ENCODE measurements at regions not wholly inside any gene's neighbourhood (a gene's known extent, or its start where the extent isn't known, plus 50 kb on each side); places are given as distances from the start of the nearest gene placed in this dataset.

DNA sequence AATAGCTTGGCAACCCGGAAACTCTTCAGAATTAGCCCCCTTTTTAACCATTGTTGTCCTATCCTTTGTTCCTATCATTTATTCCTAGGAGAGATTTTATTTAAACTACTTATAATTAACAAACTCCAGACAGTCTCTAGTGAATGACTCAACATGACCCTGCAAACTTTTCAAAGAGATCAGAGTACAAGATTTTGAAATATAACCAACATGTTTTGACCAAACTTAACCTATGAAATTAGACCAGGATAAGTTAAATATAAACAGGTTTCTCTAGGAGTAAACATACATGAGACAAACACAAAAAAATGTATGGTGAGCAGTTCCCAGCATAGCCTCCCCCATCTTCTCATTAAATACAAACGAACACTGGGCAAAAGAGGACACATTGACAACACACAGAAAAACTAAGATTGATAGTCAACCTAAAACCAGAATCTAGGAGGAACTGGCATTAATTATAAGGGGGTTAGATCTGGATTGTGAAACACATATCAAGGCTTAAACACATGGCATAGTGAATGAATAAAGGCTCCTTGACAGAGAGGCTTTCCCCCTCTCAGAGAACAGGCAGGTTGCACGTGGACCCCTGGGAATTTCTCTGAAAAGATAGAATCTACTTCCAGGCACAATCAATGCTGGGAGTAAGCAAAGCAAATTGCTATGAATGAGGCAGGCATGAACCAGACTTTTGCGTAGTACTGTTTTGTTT is 284.1 kb downstream of the IRS1 start:
- no peak for DNase-seq

DNA sequence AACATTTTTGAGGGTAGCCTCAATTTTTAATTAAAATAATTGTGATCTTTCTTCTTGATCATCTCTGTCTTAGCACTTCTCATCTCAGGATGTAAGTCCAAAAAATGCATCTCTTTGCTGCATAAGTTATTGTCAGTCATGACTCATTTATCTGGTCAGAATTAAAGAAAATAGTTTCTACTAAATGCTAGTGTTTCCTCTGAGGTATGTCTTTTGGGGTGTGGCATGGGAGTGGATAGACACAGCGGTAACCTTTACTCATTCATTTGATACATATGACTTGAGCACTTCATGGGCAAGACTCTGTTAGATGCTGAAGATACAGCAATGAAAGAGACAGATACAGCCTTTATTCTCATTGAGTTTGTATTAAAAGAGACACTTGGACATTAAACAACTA is 284.7 kb downstream of the IRS1 start:
- no peak for DNase-seq

DNA sequence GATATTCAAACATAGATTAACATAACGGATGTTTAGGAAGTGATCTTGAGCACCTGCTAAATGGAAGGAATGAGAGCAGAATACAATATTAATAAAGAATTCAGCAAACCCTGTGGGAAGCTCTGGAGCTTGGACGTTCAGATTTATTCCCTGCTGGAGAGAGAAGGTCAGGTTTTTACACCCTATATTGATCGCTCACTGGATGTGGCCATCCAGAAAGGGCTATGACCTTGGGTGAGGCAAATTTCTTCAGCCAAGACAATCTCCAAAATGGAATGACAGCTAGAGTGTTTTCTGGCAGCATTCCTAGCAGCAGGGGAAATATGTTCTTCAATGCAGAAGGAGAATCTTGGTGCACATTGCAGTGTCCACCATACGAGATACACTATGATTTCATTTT is 288.3 kb downstream of the IRS1 start:
- no peak for DNase-seq

DNA sequence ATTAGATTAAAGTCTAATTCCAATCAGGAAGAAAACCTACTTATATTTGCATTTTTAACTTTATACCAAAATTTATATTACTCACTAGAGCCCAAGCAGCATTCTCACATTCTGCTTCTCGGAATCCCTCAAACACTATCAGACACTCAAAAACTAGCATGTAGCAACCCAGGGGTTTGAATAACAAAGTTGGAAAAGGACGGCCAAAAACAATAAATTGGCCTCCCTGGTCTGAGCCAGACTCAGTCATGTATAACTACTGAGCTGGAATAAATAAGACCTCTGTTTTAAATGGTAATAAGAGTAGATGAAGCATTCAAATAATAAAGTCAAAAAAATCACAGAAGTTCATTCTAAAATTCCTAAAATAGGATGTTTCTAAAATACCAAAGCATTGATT is 290.9 kb downstream of the IRS1 start:
- no peak for DNase-seq

DNA sequence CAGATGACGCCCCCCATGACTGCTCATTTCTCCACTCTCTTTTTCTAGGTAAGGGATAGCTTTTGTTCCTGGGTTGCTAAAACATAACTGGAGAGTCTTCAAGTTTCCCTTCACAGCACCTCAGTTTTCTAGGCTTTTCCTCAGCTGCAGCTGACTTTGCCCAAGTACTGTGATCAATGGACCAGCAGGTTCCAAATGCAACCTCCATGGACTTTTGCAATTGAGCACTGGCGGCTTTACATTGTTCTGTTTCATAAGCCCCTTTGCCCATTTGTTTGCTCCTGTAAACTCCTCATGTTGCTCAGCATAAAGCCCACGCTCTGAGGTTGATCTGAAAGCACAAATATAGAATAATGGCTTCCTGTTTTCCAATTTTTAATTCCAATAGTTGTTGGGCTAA is 291.6 kb downstream of the IRS1 start:
- no peak for DNase-seq

DNA sequence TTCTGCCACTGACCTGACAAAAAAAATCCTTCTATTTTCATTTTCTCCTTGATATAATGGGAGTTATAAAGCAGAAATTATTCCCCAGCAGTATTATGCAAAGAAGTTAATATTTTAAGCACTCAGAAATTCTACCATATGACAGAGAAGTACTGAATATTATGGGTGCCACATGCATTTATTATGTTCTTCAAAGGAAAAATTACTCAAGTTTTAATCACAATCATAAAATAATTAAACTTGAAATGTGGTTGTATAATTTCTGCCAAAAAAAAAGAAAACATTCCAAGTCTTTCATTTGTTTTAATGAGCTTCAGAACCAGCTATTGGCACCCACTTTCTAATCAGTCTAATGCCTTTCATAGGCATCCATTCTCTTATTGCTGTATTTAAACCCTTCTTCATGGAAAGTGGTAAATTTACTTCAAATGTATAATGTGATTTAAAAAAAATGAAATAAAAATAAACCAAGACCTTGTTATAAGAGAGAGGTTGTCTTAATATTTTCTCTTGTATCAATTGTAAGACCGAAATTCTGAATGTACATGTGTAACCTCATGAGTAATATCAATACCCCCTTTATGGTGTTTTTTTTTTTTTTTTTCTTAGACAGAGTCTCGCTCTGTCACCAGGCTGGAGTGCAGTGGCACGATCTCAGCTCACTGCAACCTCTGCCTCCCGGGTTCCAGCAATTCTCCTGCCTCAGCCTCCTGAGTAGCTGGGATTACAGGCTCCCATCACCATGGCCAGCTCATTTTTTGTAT is 302.3 kb downstream of the IRS1 start:
- DNase-seq: no peak

DNA sequence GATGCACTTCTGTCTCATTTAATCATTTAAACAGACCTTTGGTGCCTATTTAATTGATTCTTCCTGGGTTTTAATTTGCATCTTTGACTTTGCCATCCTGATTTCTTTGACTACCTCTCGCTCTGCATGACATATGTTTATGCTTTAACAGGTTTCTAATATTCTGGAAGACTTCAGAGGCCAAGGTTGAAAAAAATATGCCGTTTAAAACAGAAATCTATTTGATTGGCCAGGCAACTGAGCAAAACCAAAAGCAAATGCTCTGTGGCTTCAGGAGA is 303.4 kb downstream of the IRS1 start:
- DNase-seq: no peak

DNA sequence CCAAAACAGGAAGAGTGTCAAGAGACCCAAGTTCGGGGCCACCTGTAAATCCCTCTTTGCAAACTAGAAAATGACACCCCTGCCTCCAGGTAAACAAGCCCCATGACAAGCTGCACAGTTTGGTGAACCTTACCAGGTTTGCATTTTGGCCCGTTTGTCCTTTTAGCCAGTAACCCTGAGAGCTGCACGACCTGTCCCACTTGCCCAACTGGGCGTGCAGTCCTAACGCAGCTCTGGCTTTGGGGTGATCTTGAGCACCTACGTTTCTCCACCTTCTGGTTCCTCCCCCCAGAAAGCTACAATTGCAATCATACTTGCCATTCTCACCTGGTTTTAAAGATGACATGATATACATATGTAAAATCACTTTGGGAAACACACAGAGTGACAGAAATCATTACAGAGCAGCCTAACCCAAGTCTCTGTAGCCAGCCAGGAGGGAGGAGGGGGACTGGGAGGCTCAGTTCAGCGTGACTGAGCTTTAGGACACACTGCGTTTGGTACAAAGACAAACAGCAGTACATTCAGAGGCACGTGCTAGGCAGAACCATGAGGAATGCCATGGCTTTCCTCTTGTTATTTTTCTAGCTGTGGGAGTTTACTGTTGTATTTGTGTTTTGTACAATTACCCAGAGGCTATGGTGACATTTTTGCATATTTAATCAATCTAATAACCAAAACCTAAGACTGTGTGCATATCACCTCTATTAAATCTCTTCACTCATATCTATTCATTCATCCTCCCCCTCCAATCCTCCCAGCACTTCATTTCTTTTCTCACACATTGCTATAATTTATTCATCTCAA is 304.0 kb downstream of the IRS1 start:
- no peak for DNase-seq

DNA sequence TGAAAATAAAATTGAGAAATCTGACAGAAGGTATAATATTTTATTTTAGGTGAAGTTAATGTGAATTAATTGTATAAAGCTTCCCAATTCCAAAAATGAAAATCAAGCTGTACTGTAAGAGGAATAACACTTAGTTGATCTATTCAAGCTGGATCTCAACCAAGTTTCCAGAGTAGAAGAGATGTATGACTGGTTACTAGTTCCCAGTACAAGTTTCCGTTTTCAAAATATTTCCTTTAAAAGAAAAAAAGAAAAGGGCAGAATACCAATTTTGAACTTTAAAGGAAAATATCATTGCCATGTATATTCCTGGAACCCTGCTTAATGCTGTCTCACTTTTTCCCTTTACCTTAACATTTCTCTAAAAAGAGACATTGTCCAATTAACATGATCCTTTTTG is 308.5 kb downstream of the IRS1 start:
- DNase-seq: no peak

DNA sequence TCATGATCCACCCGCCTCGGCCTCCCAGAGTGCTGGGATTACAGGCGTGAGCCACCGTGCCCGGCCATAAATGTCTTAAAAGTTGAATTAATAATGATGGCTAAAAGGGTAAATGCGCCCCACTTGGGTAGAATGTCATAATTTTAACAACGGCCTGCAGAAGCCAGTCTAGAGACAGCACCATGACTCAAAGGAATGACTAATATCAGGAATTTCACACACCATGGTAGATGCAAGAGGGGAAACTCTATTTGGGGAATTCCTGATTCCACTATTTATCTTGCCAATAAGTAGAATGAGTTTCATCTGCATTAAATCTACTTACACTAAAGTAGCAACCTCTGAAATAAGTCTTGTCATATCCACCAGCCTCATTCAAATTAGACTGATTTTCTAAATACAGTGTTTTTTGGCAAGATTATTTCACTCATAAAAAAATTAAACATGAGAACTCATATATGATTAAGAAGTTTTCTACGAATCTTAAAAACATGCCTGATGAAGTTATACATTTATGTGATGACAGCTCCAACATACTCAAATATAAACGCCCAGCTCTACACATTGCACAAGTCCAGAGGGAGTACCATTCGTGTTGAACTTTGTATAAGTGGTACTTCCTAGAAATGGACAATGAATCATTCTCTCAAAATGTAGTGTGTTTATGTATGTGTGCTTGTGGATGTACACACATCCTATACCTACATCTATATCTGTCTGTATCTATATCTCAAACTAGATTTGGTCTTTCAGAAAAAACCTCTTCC is 309.7 kb downstream of the IRS1 start:
- DNase-seq: no peak

DNA sequence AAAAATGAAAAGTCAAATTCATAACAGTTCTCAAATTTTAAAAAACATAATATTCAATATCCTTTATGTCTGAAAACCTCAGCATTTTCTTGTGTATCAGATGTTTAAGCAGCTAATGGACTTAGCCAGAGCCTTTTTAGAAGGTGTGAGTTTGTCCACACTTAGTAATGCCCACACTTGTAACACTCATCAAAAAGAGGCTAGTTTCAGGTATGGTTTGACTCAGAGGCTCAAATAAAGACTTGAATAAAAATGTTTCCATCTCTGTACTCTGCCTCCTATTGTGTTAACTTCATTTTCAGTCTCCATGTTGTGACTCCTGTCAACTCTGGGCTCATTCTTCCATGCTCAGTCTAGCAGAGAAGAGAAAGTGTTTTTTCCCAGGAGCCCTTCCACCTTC is 311.6 kb downstream of the IRS1 start:
- no peak for DNase-seq

DNA sequence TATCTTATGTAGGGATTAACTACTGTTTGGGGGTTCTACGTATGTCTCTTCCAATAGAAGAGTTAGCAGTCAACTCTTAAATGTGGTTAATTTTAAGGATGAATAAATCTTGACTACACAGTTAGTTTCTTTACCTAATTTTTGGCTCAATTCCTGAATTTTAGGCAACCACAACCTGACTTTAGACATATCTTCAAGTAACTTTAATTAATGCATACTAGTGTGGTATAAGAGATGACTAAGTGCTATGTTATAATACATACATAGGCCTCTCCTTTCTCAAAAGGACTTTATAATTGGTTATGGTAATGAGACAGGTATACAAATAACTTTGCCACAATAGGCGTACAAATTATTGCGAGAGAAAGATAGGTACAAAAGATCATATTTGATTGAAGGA is 312.0 kb downstream of the IRS1 start:
- no peak for DNase-seq

DNA sequence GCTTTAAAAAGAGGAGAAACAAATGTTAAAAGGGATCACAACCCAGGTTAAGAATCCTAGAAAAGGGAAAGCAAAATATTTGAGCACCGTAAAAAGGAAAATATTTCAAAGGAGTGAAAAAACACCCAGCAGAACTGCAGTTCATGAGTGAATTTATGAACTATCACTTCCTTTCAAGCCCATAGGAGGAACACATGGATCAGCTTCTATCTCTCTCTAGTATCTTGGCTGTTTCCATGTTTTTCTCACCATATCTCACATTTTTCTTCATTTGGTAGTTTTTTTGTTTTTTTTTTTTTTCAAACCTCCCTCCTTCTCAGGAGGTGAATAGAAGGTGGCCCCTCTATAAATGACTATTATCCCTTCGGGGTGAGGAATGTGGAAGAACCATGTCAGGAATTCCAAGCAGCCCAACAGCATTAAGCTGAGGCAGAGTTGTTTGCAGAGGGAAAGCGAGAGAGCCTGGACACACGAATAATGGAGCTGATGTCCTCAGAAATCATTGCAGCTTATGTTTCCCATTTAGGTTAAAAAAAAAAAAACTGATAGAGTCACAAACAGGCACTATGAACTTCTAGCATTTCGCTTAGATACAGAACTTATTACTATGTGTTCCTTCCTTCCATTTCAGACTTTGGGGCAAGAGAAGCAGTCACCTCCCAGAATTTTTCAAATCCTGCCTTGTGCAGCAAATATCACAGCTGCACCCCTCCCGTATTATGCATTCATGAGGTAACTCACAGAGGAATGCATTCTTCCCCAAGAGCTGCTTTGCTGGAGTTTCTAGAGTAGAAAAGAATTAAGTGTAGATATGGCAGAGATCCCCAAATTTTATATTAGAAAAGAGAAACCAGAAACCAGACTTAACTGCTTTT is 315.6 kb downstream of the IRS1 start:
- DNase-seq: no peak

DNA sequence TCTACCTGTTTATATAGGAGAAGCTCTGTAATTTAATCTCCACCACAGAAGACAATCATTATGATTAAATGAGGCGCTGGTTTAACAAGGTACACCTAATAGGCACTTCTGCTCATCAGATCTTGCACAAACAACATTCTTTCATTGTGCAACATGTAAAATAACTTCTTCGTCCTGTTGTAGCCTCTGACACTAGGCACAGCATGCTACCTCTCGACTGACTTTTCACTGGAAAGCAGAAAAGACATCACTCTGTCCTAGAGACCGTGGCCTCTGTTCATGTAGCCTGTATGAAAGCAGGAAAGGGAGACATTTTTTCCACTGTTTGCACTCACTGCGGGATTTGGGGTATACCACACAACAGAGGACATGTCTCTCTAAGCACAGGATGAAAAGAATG is 316.5 kb downstream of the IRS1 start:
- no peak for DNase-seq

DNA sequence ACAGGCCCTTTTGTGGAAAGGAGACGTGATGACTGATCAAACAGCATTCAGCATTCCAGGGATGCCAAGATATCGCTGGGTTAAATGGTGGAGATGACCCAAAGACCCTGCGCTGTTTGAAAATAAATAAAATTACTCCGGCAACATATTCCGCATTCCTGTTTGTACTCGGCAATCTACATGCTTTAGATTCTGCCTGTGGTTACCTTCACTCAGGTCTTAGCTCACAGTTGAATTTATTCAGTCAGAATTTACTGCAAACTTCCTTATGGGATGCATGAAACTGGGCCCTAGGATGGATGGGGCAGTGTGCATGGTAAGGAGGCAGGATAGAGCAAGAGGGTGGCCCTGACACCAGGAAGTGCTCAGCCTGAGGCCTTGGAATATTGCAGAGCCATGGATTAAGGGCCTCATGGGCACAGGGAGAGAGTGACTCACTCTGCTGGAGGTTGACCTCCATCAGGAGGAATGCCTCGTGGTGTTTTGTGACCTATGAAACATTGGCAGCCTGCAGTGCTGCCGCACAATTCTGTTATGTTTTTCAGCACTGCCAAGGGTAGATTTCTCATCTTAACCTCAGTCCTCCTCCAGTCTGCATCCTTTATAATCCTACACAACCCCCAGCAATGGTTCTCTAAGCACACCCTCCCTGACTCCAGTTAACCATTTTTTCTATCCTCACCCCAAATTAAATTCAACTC is 321.4 kb downstream of the IRS1 start:
- DNase-seq: no peak

DNA sequence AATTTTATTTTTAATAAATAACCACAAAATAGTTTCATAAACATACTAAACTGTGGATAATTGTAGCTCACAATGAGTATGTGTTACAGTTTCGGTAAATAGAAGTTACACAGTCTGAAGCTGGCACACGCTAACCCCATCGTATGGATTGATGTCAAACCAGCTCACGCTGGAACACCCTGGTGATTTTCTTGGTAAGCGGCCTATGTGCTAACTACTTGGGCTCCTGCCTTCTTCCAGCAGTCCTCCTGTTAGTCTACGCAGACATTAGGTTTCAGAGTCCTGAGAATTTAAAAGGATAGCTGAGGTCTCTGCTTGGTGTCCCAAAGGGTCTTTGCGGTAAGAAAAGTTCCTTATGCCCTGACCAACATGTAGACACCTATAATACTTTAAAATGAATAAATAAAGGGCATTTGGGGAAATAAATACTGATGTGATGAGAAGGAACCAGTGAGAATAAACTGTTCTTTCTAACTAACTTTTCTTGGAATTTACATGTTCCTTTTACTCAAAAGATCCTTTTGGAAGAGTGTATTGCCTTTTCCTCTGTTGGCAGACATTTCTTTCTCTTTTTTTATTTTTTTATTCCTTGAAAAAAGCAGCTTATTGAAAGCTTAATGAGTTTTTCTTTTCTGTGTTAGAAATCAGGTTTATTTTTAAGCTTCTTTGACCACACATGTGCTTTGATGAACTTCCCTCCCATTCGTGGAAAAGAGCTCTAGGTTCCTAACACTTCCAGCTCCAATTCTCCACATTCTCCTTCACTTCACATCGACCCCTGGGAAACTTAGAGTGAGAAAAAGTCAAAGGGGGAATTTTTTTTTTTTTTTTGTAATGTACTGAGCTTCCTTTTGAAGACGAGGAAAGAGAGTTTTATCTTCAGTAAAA is 322.2 kb downstream of the IRS1 start:
- DNase-seq: no peak

DNA sequence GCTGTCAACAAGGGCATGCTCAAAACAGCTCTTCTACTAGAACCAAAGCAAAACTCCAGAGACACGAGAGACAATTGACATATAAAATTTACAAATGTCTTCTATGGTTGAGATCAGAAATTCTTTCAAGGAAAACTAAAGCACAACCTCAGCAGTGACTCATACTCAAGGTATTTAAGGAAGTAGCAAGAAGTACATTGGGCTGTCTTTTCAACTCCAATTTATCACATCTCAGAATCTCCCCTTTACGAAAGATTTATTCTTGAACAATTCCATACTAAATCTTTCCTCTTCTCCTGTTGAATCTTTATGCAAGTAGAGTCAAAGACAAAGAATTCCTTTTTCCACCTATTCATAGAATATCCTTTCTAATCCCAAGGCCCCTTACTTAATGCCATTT is 324.0 kb downstream of the IRS1 start:
- no peak for DNase-seq

DNA sequence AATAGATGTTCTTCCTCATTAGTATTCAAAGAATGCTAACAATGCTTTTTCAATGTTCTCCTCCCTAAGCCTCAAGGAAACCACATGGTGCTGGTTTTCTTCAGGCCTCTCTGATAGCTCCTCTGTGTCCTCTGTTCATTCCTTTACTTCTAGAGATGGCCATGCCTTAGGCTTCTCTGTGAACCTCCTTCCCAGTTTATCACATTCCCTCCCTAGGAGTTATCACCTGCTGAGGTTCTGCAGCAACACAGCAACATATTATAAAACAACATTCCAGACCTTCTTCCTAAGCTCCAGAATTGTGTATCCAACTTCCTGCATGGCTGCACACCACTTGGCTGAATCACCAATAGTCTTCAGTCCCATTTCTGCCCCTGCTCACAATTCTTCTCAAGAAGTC is 325.5 kb downstream of the IRS1 start:
- no peak for DNase-seq

DNA sequence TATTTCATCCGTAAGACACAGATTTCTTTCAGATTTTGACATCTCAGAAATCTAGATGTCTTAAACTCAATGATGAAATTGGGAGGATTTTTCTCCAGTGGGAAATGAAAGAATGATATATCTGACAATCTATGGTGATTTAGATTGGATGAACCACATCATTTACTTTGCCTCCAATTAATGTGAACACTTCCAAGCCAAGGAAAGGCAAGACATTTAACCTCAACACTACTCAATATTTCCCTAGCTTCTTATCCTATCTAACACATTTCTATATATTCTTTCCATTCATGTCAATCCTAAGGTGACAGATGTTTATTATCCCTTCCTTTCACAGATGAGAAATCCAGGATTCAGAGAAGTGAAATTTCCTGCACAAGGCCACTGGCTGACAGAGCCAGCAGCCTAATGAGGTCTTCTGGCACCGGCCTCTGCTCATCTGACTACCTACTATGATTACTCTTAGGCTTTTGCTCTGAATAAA is 327.6 kb downstream of the IRS1 start:
- no peak for DNase-seq

DNA sequence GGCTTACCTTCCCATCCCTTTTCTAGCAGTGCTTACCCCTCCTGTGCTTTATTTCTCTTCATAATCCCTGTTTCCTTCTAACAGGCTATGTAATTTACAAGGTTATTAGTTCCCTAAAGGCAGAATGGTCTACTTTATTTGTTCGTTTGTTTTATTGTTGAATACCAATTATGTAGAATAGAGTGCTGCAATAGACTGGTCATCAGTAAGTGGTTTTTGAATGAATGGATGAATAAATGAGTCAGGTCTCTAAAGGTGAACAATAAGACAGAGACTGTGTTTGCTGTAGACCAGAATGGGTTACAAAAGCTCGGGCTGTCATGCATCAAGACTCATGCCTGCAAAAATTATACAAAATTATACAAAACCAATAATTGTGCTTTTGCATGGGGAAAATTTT is 332.0 kb downstream of the IRS1 start:
- DNase-seq: no peak

DNA sequence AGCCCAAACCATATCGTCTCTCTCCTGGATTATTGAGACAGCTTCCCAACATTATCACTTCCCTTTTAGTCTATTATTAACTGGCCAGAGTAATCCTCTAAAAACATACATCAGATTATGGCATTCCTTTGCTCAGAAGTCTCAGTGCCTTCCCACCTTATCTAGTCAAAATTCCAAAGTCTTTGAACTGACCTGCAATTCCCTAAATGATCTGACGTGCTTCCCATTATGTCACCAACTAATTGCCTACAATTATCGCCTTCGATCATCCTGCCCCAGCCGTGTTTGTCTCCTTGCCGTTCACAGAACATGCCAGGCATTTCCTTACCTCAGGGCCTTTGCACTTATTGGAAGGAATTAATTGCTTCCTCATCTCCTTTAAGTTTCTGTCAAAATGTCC is 332.4 kb downstream of the IRS1 start:
- no peak for DNase-seq
